ENCODE measurements at regions not wholly inside any gene's neighbourhood (a gene's known extent, or its start where the extent isn't known, plus 50 kb on each side); places are given as distances from the start of the nearest gene placed in this dataset.
"Not testable (repeated sequence)": the region's sequence is repeated elsewhere in the genome, so short reads cannot be mapped to it uniquely, and the experiment has no call there.

GRCh38 chr2:2909086-2910035 is 468.3 kb downstream of the EIPR1 start:
- FAIRE-seq (no peak), DNase-seq (ENCODE audit: insufficient read length, low spot score) (no peak)

- no peak for DNase-seq (ENCODE audit: insufficient read length, low spot score)
- FAIRE-seq, result no peak
Measured at GRCh38 chr2:2906091-2906490, 471.5 kb downstream of the EIPR1 start.

GRCh38 chr2:2904721-2905350 is 472.8 kb downstream of the EIPR1 start:
- FAIRE-seq, result no peak
- DNase-seq (ENCODE audit: insufficient read length, low spot score), result no peak

GRCh38 chr2:2902547-2903281 is 474.9 kb downstream of the EIPR1 start:
- no peak for FAIRE-seq
- no peak for DNase-seq (ENCODE audit: insufficient read length, low spot score)

- FAIRE-seq, result peak; percentile 98
Measured at GRCh38 chr2:2901384-2902345, 476.0 kb downstream of the EIPR1 start.

GRCh38 chr2:2899826-2900225 is 477.8 kb downstream of the EIPR1 start:
- FAIRE-seq, result peak; percentile 54

More at GRCh38 chr2:2901384-2902345, 476.0 kb downstream of the EIPR1 start:
- DNase-seq (ENCODE audit: insufficient read length, low spot score), result peak; percentile 75

GRCh38 chr2:2898744-2899143 is 478.9 kb downstream of the EIPR1 start:
- FAIRE-seq (peak; percentile 64), DNase-seq (ENCODE audit: insufficient read length, low spot score) (no peak)

More at GRCh38 chr2:2899826-2900225, 477.8 kb downstream of the EIPR1 start:
- DNase-seq (ENCODE audit: insufficient read length, low spot score), result no peak

GRCh38 chr2:2896643-2897042 is 481.0 kb downstream of the EIPR1 start:
- FAIRE-seq (no peak), DNase-seq (ENCODE audit: insufficient read length, low spot score) (no peak)

- DNase-seq (ENCODE audit: insufficient read length, low spot score) (no peak), FAIRE-seq (no peak)
Measured at GRCh38 chr2:2896011-2896410, 481.6 kb downstream of the EIPR1 start.

GRCh38 chr2:2894011-2894410 is 483.6 kb downstream of the EIPR1 start:
- FAIRE-seq; DNase-seq (ENCODE audit: insufficient read length, low spot score): not testable (repeated sequence)

- FAIRE-seq, result no peak
Measured at GRCh38 chr2:2892892-2893291, 484.7 kb downstream of the EIPR1 start.

GRCh38 chr2:2892378-2892777 is 485.2 kb downstream of the EIPR1 start:
- DNase-seq (ENCODE audit: insufficient read length, low spot score) (no peak), FAIRE-seq (no peak)

More at GRCh38 chr2:2892892-2893291, 484.7 kb downstream of the EIPR1 start:
- no peak for DNase-seq (ENCODE audit: insufficient read length, low spot score)

GRCh38 chr2:2890901-2891300 is 486.7 kb downstream of the EIPR1 start:
- FAIRE-seq (no peak), DNase-seq (ENCODE audit: insufficient read length, low spot score) (no peak)

- FAIRE-seq, result no peak
Measured at GRCh38 chr2:2890246-2890645, 487.4 kb downstream of the EIPR1 start.

GRCh38 chr2:2889646-2890045 is 488.0 kb downstream of the EIPR1 start:
- FAIRE-seq (no peak), DNase-seq (ENCODE audit: insufficient read length, low spot score) (no peak)

More at GRCh38 chr2:2890246-2890645, 487.4 kb downstream of the EIPR1 start:
- DNase-seq (ENCODE audit: insufficient read length, low spot score), result no peak

- FAIRE-seq, result no peak
- no peak for DNase-seq (ENCODE audit: insufficient read length, low spot score)
Measured at GRCh38 chr2:2889141-2889540, 488.5 kb downstream of the EIPR1 start.

GRCh38 chr2:2887772-2888387 is 489.7 kb downstream of the EIPR1 start:
- DNase-seq (ENCODE audit: insufficient read length, low spot score), result no peak
- no peak for FAIRE-seq

GRCh38 chr2:2886922-2887321 is 490.7 kb downstream of the EIPR1 start:
- FAIRE-seq, result no peak

GRCh38 chr2:2881499-2881898 is 496.1 kb downstream of the EIPR1 start:
- DNase-seq (ENCODE audit: insufficient read length, low spot score) (no peak), FAIRE-seq (no peak)

More at GRCh38 chr2:2886922-2887321, 490.7 kb downstream of the EIPR1 start:
- no peak for DNase-seq (ENCODE audit: insufficient read length, low spot score)

All from GM19239 (cell line).